MM.1S (cell line): ENCODE measurements at regions not wholly inside any gene's neighbourhood (a gene's known extent, or its start where the extent isn't known, plus 50 kb on each side); places are given as distances from the start of the nearest gene placed in this dataset.

Source experiments
- DNase-seq: peaks from one replicate; pipeline ENCODE4 v3.0.0-alpha.2; 2015
- H2AFZ ChIP-seq: fragments of 300-600 bp; sonication (generic); 2 replicates; pipeline ENCODE4 v1.6.0; 2016; ENCODE audit warnings: antibody characterized with exemption, low read length
- H3F3A ChIP-seq: fragments of 300-600 bp; sonication (generic); 2 replicates; pipeline ENCODE4 v1.6.1; 2016; ENCODE audit warnings: mild to moderate bottlenecking, antibody characterized with exemption, low read length, moderate library complexity, mixed read lengths; ENCODE audit not compliant: insufficient read depth
- H3K27ac ChIP-seq: fragments of 300-600 bp; sonication (generic); 2 replicates; pipeline ENCODE4 v1.5.1; 2016; ENCODE audit warnings: mild to moderate bottlenecking, low read length
- H3K27me3 ChIP-seq: fragments of 300-600 bp; sonication (generic); replicated peaks from 2 replicates; pipeline ENCODE4 v1.6.0; 2016; ENCODE audit warnings: low read length; ENCODE audit not compliant: insufficient read depth
- H3K36me3 ChIP-seq: fragments of 300-600 bp; sonication (generic); replicated peaks from 2 replicates; pipeline ENCODE4 v1.6.1; 2016; ENCODE audit warnings: mild to moderate bottlenecking, low read length, mixed read lengths; ENCODE audit not compliant: insufficient read depth
- H3K4me1 ChIP-seq: fragments of 300-600 bp; sonication (generic); 2 replicates; pipeline ENCODE4 v1.6.1; 2016; ENCODE audit warnings: low read length, mixed read lengths
- H3K4me2 ChIP-seq: fragments of 300-600 bp; sonication (generic); 2 replicates; pipeline ENCODE4 v1.6.0; 2016; ENCODE audit warnings: low read depth, low read length
- H3K4me3 ChIP-seq: fragments of 300-600 bp; sonication (generic); 2 replicates; pipeline ENCODE4 v1.5.1; 2016; ENCODE audit warnings: low read length, mixed read lengths
- H3K79me2 ChIP-seq: fragments of 300-600 bp; sonication (generic); 2 replicates; pipeline ENCODE4 v1.6.1; 2016; ENCODE audit warnings: mixed run types, low read length, mixed read lengths
- H3K9ac ChIP-seq: fragments of 300-600 bp; sonication (generic); 2 replicates; pipeline ENCODE4 v1.6.1; 2016; ENCODE audit warnings: low read length, mixed read lengths
- H3K9me2 ChIP-seq: fragments of 300-600 bp; sonication (generic); replicated peaks from 2 replicates; pipeline ENCODE4 v1.6.1; 2016; ENCODE audit warnings: mild to moderate bottlenecking, low read length, mixed read lengths; ENCODE audit not compliant: insufficient read depth
- H3K9me3 ChIP-seq: fragments of 300-600 bp; sonication (generic); replicated peaks from 2 replicates; pipeline ENCODE4 v1.6.1; 2016; ENCODE audit warnings: mild to moderate bottlenecking, low read length, mixed read lengths; ENCODE audit not compliant: insufficient read depth
- H4K20me1 ChIP-seq: fragments of 300-600 bp; sonication (generic); 2 replicates; pipeline ENCODE4 v1.6.1; 2016; ENCODE audit warnings: mild to moderate bottlenecking, low read length, moderate library complexity, mixed read lengths; ENCODE audit not compliant: insufficient read depth
- EZH2 ChIP-seq: fragments of 300-600 bp; sonication (generic); optimal IDR thresholded peaks from 2 replicates; pipeline ENCODE3; 2017; ENCODE audit warnings: low read depth, mild to moderate bottlenecking, antibody characterized with exemption, low read length, mixed read lengths
- EZH2phosphoT487 ChIP-seq: fragments of 300-600 bp; sonication (generic); IDR thresholded peaks from 2 replicates; pipeline ENCODE4 v1.6.1; 2018; ENCODE audit warnings: antibody characterized with exemption, low read length
- TF ChIP-seq, protein P1 (sequence below): fragments of 300-600 bp; sonication (generic); IDR thresholded peaks from 2 replicates; pipeline ENCODE4 v1.5.1; 2016; ENCODE audit warnings: antibody characterized with exemption, low read length, mixed read lengths

GRCh38 chr14:71437870-71438269 is 494.4 kb upstream of the RGS6 start:
- H3K9ac ChIP-seq: no peak overlapping the region
- no peaks in the 10 kb centered on the region for H3K27me3 ChIP-seq
- H3K4me2 ChIP-seq: no peak overlapping the region
- H2AFZ ChIP-seq: no peak overlapping the region
- no peak overlapping the region for H3K27ac ChIP-seq
- no peaks in the 10 kb centered on the region for H4K20me1 ChIP-seq
- no peaks in the 10 kb centered on the region for H3K4me1 ChIP-seq
- TF ChIP-seq EZH2phosphoT487: no peak
- no peak for TF ChIP-seq EZH2
- TF ChIP-seq, protein P1, sequence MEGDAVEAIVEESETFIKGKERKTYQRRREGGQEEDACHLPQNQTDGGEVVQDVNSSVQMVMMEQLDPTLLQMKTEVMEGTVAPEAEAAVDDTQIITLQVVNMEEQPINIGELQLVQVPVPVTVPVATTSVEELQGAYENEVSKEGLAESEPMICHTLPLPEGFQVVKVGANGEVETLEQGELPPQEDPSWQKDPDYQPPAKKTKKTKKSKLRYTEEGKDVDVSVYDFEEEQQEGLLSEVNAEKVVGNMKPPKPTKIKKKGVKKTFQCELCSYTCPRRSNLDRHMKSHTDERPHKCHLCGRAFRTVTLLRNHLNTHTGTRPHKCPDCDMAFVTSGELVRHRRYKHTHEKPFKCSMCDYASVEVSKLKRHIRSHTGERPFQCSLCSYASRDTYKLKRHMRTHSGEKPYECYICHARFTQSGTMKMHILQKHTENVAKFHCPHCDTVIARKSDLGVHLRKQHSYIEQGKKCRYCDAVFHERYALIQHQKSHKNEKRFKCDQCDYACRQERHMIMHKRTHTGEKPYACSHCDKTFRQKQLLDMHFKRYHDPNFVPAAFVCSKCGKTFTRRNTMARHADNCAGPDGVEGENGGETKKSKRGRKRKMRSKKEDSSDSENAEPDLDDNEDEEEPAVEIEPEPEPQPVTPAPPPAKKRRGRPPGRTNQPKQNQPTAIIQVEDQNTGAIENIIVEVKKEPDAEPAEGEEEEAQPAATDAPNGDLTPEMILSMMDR: no peak
- H3F3A ChIP-seq: no peaks in the 10 kb centered on the region
- H3K9me3 ChIP-seq: no peaks in the 10 kb centered on the region
- H3K79me2 ChIP-seq: no peaks in the 10 kb centered on the region
- H3K9me2 ChIP-seq: no peaks in the 10 kb centered on the region
- no peak for DNase-seq
- H3K4me3 ChIP-seq: no peak overlapping the region
- no peaks in the 10 kb centered on the region for H3K36me3 ChIP-seq

- no peak overlapping the region for H3K27ac ChIP-seq
- no peaks in the 10 kb centered on the region for H3K4me1 ChIP-seq
- H3K4me2 ChIP-seq: no peak overlapping the region
- no peak overlapping the region for H3K9ac ChIP-seq
- no peaks in the 10 kb centered on the region for H3K36me3 ChIP-seq
- no peak for DNase-seq
- no peak overlapping the region for H3K4me3 ChIP-seq
- no peaks in the 10 kb centered on the region for H3K79me2 ChIP-seq
- H3K27me3 ChIP-seq: no peaks in the 10 kb centered on the region
- no peaks in the 10 kb centered on the region for H3K9me3 ChIP-seq
- no peaks in the 10 kb centered on the region for H3F3A ChIP-seq
- TF ChIP-seq, protein P1: no peak
- TF ChIP-seq EZH2phosphoT487 (no peak), EZH2 (no peak)
- no peak overlapping the region for H2AFZ ChIP-seq
- no peaks in the 10 kb centered on the region for H3K9me2 ChIP-seq
- H4K20me1 ChIP-seq: no peaks in the 10 kb centered on the region
Observed at GRCh38 chr14:71438684-71439083, 493.5 kb upstream of the RGS6 start.

DNA sequence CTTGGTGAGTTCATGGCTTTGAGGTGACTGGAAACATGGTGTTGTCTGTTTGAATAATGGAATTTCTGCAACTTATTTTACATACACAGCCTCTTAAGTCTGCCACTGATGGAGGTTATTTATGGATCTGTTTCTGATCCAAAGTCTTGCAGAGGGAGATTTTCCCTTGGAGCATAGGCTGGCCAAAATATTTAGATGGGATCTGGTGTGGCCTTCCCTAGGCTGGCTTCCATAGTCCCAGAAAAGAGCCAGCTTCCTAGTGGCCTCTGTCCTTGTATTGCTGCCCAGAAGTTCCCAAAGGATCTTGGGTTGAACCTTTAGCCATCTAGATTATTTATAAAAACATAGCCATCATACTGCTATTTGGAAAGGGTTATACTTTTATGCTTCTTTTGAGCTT is 491.1 kb upstream of the RGS6 start:
- H3K79me2 ChIP-seq: no peaks in the 10 kb centered on the region
- no peak overlapping the region for H3K4me3 ChIP-seq

More for the DNA sequence above, 491.1 kb upstream of the RGS6 start:
- Histone ChIP-seq H3K9me2 (no peaks in the 10 kb centered on the region), H3K4me2 (no peak overlapping the region), H4K20me1 (no peaks in the 10 kb centered on the region), H3K36me3 (no peaks in the 10 kb centered on the region), H3K4me1 (no peaks in the 10 kb centered on the region), H3K27ac (no peak overlapping the region), H3F3A (no peaks in the 10 kb centered on the region), H2AFZ (no peak overlapping the region), H3K9ac (no peak overlapping the region), H3K9me3 (no peaks in the 10 kb centered on the region), H3K27me3 (no peaks in the 10 kb centered on the region)
- TF ChIP-seq, protein P1: no peak
- no peak for TF ChIP-seq EZH2phosphoT487
- no peak for TF ChIP-seq EZH2
- DNase-seq: no peak
